Limb (tissue), 2 donors: ENCODE measurements at regions not wholly inside any gene's neighbourhood (a gene's known extent, or its start where the extent isn't known, plus 50 kb on each side); places are given as distances from the start of the nearest gene placed in this dataset.
"Not testable (repeated sequence)": the region's sequence is repeated elsewhere in the genome, so short reads cannot be mapped to it uniquely, and the experiment has no call there.

Experiments
- DNase-seq, 2 donors: peaks; one replicate each; pipeline ENCODE4 v3.0.0-alpha.2; 2016; ENCODE audit errors: extremely low spot score in 2 of 2

GRCh38 chr2:166744117-166744516 is 144.2 kb upstream of the XIRP2 start:
- DNase-seq: not testable (repeated sequence)

DNA sequence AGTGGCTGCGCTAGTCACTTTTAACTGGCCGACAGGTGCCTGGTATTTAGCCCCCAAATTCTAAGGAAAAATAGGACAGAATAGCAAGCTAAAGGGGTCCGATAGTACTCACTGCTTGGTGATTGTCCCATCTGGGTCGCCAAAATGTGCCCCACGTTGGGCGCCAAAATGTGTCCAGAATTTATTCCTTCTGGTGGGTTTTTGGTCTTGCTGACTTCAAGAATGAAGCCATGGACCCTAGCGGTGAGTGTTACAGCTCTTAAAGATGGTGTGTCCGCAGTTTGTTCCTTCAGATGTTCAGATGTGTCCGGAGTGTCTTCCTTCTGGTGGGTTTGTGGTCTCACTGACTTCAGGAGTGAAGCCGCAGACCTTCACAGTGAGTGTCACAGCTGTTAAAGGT is 144.8 kb upstream of the XIRP2 start:
- not testable (repeated sequence) for DNase-seq

- no peak for DNase-seq
Observed at GRCh38 chr2:166727095-166727494, 161.2 kb upstream of the XIRP2 start.

GRCh38 chr2:166725927-166726924 is 162.1 kb upstream of the XIRP2 start:
- DNase-seq: no peak

- DNase-seq: no peak
Observed at GRCh38 chr2:166716968-166717367, 171.3 kb upstream of the XIRP2 start.

DNA sequence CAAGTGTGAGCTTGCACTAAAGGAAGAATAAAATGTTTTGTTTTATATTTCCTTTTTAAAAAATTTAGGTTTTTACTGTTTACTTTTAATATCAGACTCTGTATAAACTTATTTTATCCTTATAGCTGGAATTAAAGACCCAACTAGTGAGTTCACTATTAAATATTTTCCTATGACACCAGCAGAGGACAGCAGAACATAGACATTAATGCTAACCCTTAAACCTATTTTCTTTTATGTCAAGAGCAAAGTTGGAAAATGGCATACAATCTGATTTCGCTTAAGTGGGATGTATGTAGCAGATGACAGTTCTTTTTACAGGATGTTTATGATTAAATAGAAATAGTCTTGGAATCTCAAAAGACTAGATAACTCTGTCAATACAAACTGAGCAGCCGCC is 188.2 kb upstream of the XIRP2 start:
- DNase-seq: peak in 1 of 2 donors; percentile 58

DNA sequence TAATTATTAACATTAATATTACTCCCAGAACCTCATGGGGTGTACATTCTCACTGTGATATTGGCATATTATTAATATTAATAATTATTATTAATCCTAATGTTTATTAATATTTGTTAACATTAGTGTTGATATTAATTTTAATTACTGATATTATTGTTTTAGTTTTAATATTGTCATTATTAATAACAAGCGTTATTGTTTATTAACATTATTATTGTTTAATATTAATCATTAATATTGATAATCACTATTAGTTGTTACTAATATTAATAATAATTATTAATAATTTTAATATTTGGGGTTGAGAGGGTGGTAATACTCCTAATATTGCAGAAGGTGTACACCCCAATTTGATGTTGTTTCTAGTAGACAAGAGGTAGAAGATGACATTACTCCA is 193.1 kb upstream of the XIRP2 start:
- DNase-seq: no peak

- DNase-seq: not testable (repeated sequence)
Observed at GRCh38 chr2:166686057-166686456, 192.0 kb upstream of the SCN7A start.

DNA sequence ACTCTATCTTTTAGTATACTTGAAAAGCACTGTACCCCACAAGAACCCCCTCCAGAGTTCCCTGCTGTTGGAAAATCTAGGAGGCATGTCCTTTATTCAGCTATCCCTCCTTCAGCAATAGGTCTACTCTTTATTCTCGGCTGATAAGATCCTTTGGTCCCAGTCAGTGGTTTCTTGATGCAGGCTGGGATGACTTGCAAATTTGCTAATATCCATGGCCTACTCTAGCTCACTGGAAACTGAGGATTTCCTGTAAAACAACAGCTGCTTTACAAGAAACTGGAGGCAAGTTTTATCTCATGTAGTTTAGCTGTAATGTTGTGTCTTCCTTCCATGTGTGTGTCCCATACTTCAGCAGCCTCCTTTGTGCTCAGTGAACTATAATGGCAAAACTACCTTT is 183.9 kb upstream of the SCN7A start:
- no peak for DNase-seq

- DNase-seq: no peak
Observed at GRCh38 chr2:166676716-166677115, 182.7 kb upstream of the SCN7A start.

DNA sequence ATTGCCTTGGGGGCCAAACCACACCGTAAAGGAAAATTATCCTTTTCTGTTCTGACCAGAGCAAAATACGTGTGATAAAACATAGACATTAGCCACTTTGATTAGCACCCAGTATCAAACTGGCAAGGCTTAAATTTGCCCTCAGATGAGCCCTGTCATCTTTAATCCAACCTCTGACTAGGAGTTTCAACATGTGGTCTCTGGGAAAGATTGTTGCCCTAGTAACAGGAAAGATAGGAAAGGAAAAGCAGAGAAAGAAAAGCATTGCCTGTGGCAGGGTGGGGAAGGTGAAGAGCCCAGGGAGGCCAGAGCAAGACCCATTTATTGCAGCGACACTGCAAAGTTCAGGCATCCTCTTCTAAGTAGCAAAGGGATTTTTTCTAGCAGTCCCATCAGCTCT is 181.5 kb upstream of the SCN7A start:
- DNase-seq: no peak

GRCh38 chr2:166673986-166674385 is 179.9 kb upstream of the SCN7A start:
- DNase-seq: no peak

- DNase-seq: no peak
Observed at GRCh38 chr2:166671801-166672200, 177.8 kb upstream of the SCN7A start.

DNA sequence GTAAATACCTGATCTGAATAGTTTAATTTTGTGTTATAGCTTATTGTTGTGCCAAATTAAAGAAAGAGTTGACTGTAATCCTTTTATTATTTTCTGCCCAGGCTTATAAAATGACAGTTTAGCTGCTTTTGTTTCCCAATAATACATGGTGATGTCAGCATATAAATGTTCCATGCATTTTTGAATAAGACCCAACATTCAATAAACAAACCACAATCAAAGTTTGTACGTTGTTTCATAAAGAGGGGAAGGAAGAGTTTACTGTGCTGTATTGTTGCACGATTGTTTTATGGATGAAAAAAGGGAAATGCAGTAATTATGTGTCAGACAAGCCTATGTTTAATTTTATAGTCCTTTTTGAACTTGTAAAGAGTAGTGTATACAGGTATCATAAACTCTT is 177.2 kb upstream of the SCN7A start:
- DNase-seq: no peak

GRCh38 chr2:166665991-166666940 is 172.2 kb upstream of the SCN7A start:
- peak in 1 of 2 donors; percentile 46 for DNase-seq

- no peak for DNase-seq
Observed at GRCh38 chr2:166661824-166662223, 167.8 kb upstream of the SCN7A start.

DNA sequence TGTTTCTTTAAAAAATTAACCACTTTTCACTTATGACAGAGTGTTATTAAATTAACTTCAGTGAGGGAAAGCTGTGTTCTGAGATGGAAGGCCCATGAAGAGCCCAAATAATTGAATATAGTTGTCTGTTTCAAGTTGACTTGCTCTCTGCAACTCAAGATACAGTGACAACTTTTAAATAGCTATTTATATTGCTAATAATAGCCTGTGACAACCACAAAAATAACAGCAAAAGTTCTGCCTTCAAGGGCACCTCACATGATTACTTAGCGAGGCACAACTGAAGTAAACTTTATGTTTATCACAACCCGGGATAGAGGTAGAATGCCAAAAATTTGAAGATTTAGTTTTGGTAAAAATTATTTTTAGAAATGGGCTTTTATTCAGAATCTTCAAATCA is 167.3 kb upstream of the SCN7A start:
- no peak for DNase-seq

DNA sequence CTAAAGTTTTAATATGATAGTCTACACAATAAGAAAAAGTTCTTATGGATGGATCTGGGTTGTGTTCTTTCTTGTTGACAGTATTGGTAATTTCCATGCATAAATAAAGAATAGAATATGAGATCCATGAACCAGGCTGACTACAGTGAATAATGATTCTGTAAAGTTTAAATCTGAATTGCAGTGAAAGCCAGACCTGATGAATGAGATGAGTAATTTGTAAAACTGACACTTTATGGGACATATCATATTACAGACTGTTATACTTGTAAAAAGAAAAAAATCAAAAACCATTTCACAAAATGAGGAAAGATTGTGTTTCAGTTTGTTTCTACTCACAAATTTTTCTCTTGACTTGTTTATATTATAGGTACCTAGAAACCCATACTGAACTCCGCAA is 164.9 kb upstream of the SCN7A start:
- DNase-seq: no peak

GRCh38 chr2:166653185-166653813 is 159.2 kb upstream of the SCN7A start:
- DNase-seq: no peak

GRCh38 chr2:166651991-166652390 is 157.9 kb upstream of the SCN7A start:
- no peak for DNase-seq

GRCh38 chr2:166651080-166651675 is 157.1 kb upstream of the SCN7A start:
- no peak for DNase-seq
